Keratinocyte (primary cell): ENCODE measurements at regions not wholly inside any gene's neighbourhood (a gene's known extent, or its start where the extent isn't known, plus 50 kb on each side); places are given as distances from the start of the nearest gene placed in this dataset.

Experiments
- CTCF ChIP-seq, 3 experiments: IDR thresholded peaks in 1 of 3; conservative IDR thresholded peaks in 1 of 3; optimal IDR thresholded peaks in 1 of 3; 2 replicates in 2 of 3; 3 replicates in 1 of 3; pipeline versions ENCODE3 to v1.5.1; 2011; ENCODE audit warnings: low read length in 3 of 3, mild to moderate bottlenecking in 3 of 3, moderate library complexity in 2 of 3, control low read depth in 1 of 3, inconsistent platforms in 1 of 3; ENCODE audit not compliant: insufficient read depth in 2 of 3; ENCODE audit errors: extremely low read depth in 1 of 3
- EZH2 ChIP-seq: IDR thresholded peaks from one replicate; pipeline ENCODE4 v1.6.1; 2012; ENCODE audit warnings: inconsistent platforms, mild to moderate bottlenecking, low read length, moderate library complexity

- no peak for TF ChIP-seq CTCF (optimal IDR thresholded peaks at IDR 0.05 in 1 of 3, IDR thresholded peaks at IDR 0.05 in 1 of 3, conservative IDR thresholded peaks at IDR 0.05 in 1 of 3; ENCODE audit: extremely low read depth in 1 of 3, insufficient read depth in 2 of 3, low read length in 3 of 3)
- no peak for TF ChIP-seq EZH2
Observed at GRCh38 chr5:99940540-99940939, 594.6 kb upstream of the FAM174A start.
